GM18907 (cell line): ENCODE measurements at regions not wholly inside any gene's neighbourhood (a gene's known extent, or its start where the extent isn't known, plus 50 kb on each side); places are given as distances from the start of the nearest gene placed in this dataset.
"Not testable (repeated sequence)": the region's sequence is repeated elsewhere in the genome, so short reads cannot be mapped to it uniquely, and the experiment has no call there.

Experiments
- ATAC-seq: cut with Tn5 transposase; IDR thresholded peaks from one replicate; pipeline ENCODE4 v1.9.1; 2021; ENCODE audit warnings: mild to moderate bottlenecking, moderate library complexity; ENCODE audit not compliant: unreplicated experiment

GRCh38 chr1:168422203-168422847 lies 121.5 kb downstream of the XCL2 start:
- no peak for ATAC-seq

- ATAC-seq: no peak
Measured at GRCh38 chr1:168421399-168422004, 122.3 kb downstream of the XCL2 start.

GRCh38 chr1:168420177-168420576 lies 123.6 kb downstream of the XCL2 start:
- ATAC-seq: no peak

GRCh38 chr1:168419736-168420135 lies 124.1 kb downstream of the XCL2 start:
- ATAC-seq: no peak

GRCh38 chr1:168416220-168416619 lies 127.6 kb downstream of the XCL2 start:
- no peak for ATAC-seq

GRCh38 chr1:168414914-168415313 lies 128.9 kb downstream of the XCL2 start:
- ATAC-seq: no peak

GRCh38 chr1:168410464-168410863 lies 129.8 kb downstream of the TBX19 start:
- ATAC-seq: no peak

- ATAC-seq: peak; percentile 79
Measured at GRCh38 chr1:168408884-168409283, 128.2 kb downstream of the TBX19 start.

GRCh38 chr1:168408539-168408865 lies 127.8 kb downstream of the TBX19 start:
- no peak for ATAC-seq

- no peak for ATAC-seq
Measured at GRCh38 chr1:168407832-168408538, 127.3 kb downstream of the TBX19 start.

GRCh38 chr1:168405906-168406549 lies 125.4 kb downstream of the TBX19 start:
- ATAC-seq: no peak

- no peak for ATAC-seq
Measured at GRCh38 chr1:168403140-168403539, 122.5 kb downstream of the TBX19 start.

- not testable (repeated sequence) for ATAC-seq
Measured at GRCh38 chr1:168402466-168402865, 121.8 kb downstream of the TBX19 start.

- ATAC-seq: no peak
Measured at GRCh38 chr1:168401341-168401740, 120.7 kb downstream of the TBX19 start.

- ATAC-seq: no peak
Measured at GRCh38 chr1:168400139-168400538, 119.5 kb downstream of the TBX19 start.

- ATAC-seq: no peak
Measured at GRCh38 chr1:168397806-168398205, 117.1 kb downstream of the TBX19 start.

GRCh38 chr1:168396940-168397684 lies 116.4 kb downstream of the TBX19 start:
- no peak for ATAC-seq

- ATAC-seq: no peak
Measured at GRCh38 chr1:168396508-168396907, 115.8 kb downstream of the TBX19 start.

GRCh38 chr1:168394858-168395257 lies 114.2 kb downstream of the TBX19 start:
- ATAC-seq: no peak

GRCh38 chr1:168392958-168393549 lies 112.4 kb downstream of the TBX19 start:
- no peak for ATAC-seq
